Kidney (tissue), 13 donors: ENCODE measurements at regions not wholly inside any gene's neighbourhood (a gene's known extent, or its start where the extent isn't known, plus 50 kb on each side); places are given as distances from the start of the nearest gene placed in this dataset.

Experiments used
- DNase-seq, 5 donors: peaks; one replicate each; pipeline ENCODE4 v3.0.0-alpha.2; 2013 to 2020
- FAIRE-seq: peaks from 2 replicates; lab custom pipeline; 2012; peaks lifted over from hg19 to GRCh38; lab: Jason Lieb, UNC
- H3K27ac ChIP-seq, 2 donors: one replicate each; pipeline ENCODE4 v1.7.0; 2013; ENCODE audit warnings: low read depth in 2 of 2, low read length in 2 of 2, inconsistent platforms in 1 of 2
- H3K27me3 ChIP-seq: one replicate; pipeline ENCODE4 v1.7.1; 2013; ENCODE audit warnings: low read length, inconsistent platforms; ENCODE audit not compliant: control insufficient read depth, insufficient read depth
- H3K36me3 ChIP-seq, 3 donors: one replicate each; pipeline versions ENCODE4 v1.7.0 to v1.7.1; 2013; ENCODE audit warnings: low read length in 3 of 3, control low read depth in 1 of 3, inconsistent platforms in 1 of 3; ENCODE audit not compliant: insufficient read depth in 3 of 3, control insufficient read depth in 2 of 3
- H3K4me1 ChIP-seq, 3 donors: one replicate each; pipeline versions ENCODE4 v1.7.0 to v1.7.1; 2013; ENCODE audit warnings: low read length in 3 of 3, inconsistent platforms in 1 of 3, low read depth in 1 of 3; ENCODE audit not compliant: control insufficient read depth in 2 of 3, insufficient read depth in 2 of 3
- H3K4me3 ChIP-seq, 3 donors: one replicate each; pipeline versions ENCODE4 v1.7.0 to v1.8.1; 2013; ENCODE audit warnings: low read length in 3 of 3, control low read depth in 1 of 3, inconsistent platforms in 1 of 3
- H3K9ac ChIP-seq, 3 donors: one replicate each; pipeline versions ENCODE4 v1.7.0 to v1.7.1; 2013; ENCODE audit warnings: low read length in 3 of 3, control low read depth in 1 of 3, inconsistent platforms in 1 of 3
- H3K9me3 ChIP-seq, 3 donors: one replicate each; pipeline versions ENCODE4 v1.7.0 to v1.7.1; 2013; ENCODE audit warnings: low read length in 3 of 3, control low read depth in 1 of 3, inconsistent platforms in 1 of 3; ENCODE audit not compliant: control insufficient read depth in 2 of 3, insufficient read depth in 1 of 3
- intact Hi-C: fragments of 100-400 bp; cut with DNase I; formaldehyde crosslinking; loops from one replicate; pipeline ENCODE4 v1.11.1; 2022
- TF ChIP-seq, protein P1 (sequence below): IDR thresholded peaks from 3 replicates; pipeline ENCODE4 v1.5.1; 2012; ENCODE audit warnings: mild to moderate bottlenecking, moderate library complexity, borderline replicate concordance; ENCODE audit not compliant: insufficient read depth; ENCODE audit errors: extremely low read depth
- donor health status: control.
- donor health status: control.
- donor health status: control.
- donor health status: control.
- donor health status: control.
- donor health status: DM: yes; HTN: yes; CAD: no.
- donor health status: Normal renal cell carcinoma (clear cell type).

DNA sequence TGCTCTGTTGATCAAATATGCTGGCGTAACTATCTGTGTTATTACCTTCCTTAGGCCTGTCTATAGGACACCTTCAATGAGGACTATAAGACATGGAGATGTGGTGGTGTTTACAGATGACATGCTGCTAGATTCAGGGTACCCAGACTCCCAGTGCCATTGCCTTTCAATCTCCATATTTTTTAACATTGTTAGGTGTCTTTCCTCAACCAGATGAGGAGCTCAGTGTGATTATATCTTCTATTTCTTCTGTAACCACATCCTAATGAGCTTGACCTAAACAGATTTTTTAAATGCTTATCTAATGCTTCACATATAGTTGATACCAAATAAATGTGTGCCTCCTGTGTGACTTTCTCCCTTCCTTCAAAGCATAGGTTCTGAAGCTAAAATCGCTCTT lies 730.1 kb upstream of the NR2F2 start:
- FAIRE-seq (no peak), DNase-seq (no peak)
- TF ChIP-seq, protein P1, sequence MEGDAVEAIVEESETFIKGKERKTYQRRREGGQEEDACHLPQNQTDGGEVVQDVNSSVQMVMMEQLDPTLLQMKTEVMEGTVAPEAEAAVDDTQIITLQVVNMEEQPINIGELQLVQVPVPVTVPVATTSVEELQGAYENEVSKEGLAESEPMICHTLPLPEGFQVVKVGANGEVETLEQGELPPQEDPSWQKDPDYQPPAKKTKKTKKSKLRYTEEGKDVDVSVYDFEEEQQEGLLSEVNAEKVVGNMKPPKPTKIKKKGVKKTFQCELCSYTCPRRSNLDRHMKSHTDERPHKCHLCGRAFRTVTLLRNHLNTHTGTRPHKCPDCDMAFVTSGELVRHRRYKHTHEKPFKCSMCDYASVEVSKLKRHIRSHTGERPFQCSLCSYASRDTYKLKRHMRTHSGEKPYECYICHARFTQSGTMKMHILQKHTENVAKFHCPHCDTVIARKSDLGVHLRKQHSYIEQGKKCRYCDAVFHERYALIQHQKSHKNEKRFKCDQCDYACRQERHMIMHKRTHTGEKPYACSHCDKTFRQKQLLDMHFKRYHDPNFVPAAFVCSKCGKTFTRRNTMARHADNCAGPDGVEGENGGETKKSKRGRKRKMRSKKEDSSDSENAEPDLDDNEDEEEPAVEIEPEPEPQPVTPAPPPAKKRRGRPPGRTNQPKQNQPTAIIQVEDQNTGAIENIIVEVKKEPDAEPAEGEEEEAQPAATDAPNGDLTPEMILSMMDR = no peak
- H3K4me3 ChIP-seq = no peak overlapping the region
- H3K27ac ChIP-seq = no peak overlapping the region
- peaks cover 0 to 5% (median 0%) of the 10 kb centered on the region in 3 donors for H3K4me1 ChIP-seq
- H3K27me3 ChIP-seq = no peaks in the 10 kb centered on the region
- H3K36me3 ChIP-seq = no peaks in the 10 kb centered on the region
- H3K9me3 ChIP-seq = no peaks in the 10 kb centered on the region
- intact Hi-C loops = no loop called here
- no peak overlapping the region for H3K9ac ChIP-seq

DNA sequence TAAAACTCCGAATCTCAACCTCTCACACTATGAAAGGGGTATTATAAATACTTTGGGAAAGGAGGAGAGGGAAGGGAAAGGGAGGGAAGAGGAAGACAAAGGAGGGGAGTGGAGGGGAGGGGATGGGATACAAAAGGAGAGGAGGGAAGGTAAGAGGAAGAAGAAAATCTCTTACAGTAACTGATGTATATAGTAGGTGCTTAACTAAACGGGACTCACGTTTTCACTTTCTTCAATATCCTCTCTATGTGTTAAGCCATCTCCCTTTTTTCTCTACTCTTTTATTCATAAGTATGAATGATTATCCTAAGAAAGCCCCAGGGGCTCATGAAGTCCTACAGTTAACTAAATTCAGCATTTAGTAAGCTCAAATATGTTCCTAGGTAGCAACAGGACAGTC lies 729.6 kb upstream of the NR2F2 start:
- Histone ChIP-seq H3K4me1 (peaks cover 0 to 5% (median 0%) of the 10 kb centered on the region in 3 donors), H3K9me3 (no peaks in the 10 kb centered on the region), H3K27me3 (no peaks in the 10 kb centered on the region), H3K9ac (no peak overlapping the region), H3K27ac (no peak overlapping the region), H3K4me3 (no peak overlapping the region), H3K36me3 (no peaks in the 10 kb centered on the region)
- FAIRE-seq = no peak
- DNase-seq = no peak
- TF ChIP-seq, protein P1 = no peak
- intact Hi-C loops = no loop called here

GRCh38 chr15:95601525-95601924 lies 729.0 kb upstream of the NR2F2 start:
- no peaks in the 10 kb centered on the region for H3K27me3 ChIP-seq
- H3K9ac ChIP-seq = no peak overlapping the region
- intact Hi-C loops = no loop called here
- H3K4me1 ChIP-seq = peaks cover 0 to 5% (median 0%) of the 10 kb centered on the region in 3 donors
- TF ChIP-seq, protein P1 = no peak
- DNase-seq (no peak), FAIRE-seq (no peak)
- H3K9me3 ChIP-seq = no peaks in the 10 kb centered on the region
- no peak overlapping the region for H3K4me3 ChIP-seq
- no peak overlapping the region for H3K27ac ChIP-seq
- no peaks in the 10 kb centered on the region for H3K36me3 ChIP-seq

- peak overlapping the region in 1 of 2 donors; percentile 71 for H3K27ac ChIP-seq
- peaks cover 0 to 5% (median 4%) of the 10 kb centered on the region in 3 donors for H3K4me1 ChIP-seq
- H3K9me3 ChIP-seq = no peaks in the 10 kb centered on the region
- peak in 3 of 5 donors; percentile 24 to 85 (median 50) for DNase-seq
- intact Hi-C loops = no loop called here
- H3K9ac ChIP-seq = peak overlapping the region in 1 of 3 donors; percentile 22
- H3K36me3 ChIP-seq = no peaks in the 10 kb centered on the region
- no peak for FAIRE-seq
- H3K27me3 ChIP-seq = no peaks in the 10 kb centered on the region
- peak overlapping the region in 1 of 3 donors; percentile 19 for H3K4me3 ChIP-seq
- TF ChIP-seq, protein P1 = no peak
These were observed 726.7 kb upstream of the NR2F2 start for GRCh38 chr15:95603802-95604201.
